MM.1S (cell line): ENCODE measurements at regions not wholly inside any gene's neighbourhood (a gene's known extent, or its start where the extent isn't known, plus 50 kb on each side); places are given as distances from the start of the nearest gene placed in this dataset.

Experiments
- CTCF ChIP-seq: fragments of 300-600 bp; sonication (generic); IDR thresholded peaks from 2 replicates; pipeline ENCODE4 v1.5.1; 2016; ENCODE audit warnings: antibody characterized with exemption, low read length, mixed read lengths
- EZH2 ChIP-seq: fragments of 300-600 bp; sonication (generic); optimal IDR thresholded peaks from 2 replicates; pipeline ENCODE3; 2017; ENCODE audit warnings: low read depth, mild to moderate bottlenecking, antibody characterized with exemption, low read length, mixed read lengths
- EZH2phosphoT487 ChIP-seq: fragments of 300-600 bp; sonication (generic); IDR thresholded peaks from 2 replicates; pipeline ENCODE4 v1.6.1; 2018; ENCODE audit warnings: antibody characterized with exemption, low read length

- TF ChIP-seq CTCF (no peak), EZH2 (no peak), EZH2phosphoT487 (no peak)
Measured at GRCh38 chr1:198082576-198082975, 74.2 kb upstream of the NEK7 start.
